ENCODE measurements at regions not wholly inside any gene's neighbourhood (a gene's known extent, or its start where the extent isn't known, plus 50 kb on each side); places are given as distances from the start of the nearest gene placed in this dataset.

DNA sequence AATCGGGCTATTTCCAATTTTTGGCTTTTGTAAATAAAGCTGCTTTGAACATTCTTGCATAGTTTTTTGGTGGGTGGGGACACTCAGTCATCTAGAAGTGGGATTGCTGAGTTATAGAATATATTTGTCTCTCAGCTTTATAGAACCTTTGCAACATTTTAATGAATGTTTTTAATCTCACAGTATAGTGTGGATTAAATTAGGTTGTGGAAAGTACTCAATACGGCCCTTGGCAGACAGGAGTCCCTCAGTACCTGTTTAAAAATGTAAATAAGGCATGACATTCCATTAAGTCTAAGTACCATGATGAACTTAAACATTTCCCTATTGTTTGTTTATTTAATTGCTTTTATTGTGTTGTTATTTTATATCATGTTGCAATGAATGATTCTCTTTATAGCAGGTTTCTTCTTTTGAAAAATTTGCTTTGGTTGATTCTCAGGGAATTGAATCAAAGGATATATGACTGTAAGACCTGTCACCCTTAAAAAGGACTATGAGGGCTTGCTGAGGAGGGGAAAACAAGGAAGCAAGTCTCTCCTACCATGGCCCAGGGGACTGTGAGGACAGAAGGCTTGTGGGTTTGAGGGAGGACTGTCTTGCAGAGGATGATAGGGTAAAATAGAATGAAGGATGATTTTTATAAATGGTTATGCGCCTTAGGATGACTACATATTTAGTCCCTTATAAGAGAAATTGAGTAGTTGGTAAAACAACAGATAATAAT, 165.1 kb downstream of the RPIA start:
- no peak for DNase-seq (ENCODE audit: low spot score)
- POLR2A ChIA-PET (ENCODE audit: low non-redundant PET), result no interaction called here
- CTCF ChIA-PET, result no interaction called here
- TF ChIP-seq, protein P1, sequence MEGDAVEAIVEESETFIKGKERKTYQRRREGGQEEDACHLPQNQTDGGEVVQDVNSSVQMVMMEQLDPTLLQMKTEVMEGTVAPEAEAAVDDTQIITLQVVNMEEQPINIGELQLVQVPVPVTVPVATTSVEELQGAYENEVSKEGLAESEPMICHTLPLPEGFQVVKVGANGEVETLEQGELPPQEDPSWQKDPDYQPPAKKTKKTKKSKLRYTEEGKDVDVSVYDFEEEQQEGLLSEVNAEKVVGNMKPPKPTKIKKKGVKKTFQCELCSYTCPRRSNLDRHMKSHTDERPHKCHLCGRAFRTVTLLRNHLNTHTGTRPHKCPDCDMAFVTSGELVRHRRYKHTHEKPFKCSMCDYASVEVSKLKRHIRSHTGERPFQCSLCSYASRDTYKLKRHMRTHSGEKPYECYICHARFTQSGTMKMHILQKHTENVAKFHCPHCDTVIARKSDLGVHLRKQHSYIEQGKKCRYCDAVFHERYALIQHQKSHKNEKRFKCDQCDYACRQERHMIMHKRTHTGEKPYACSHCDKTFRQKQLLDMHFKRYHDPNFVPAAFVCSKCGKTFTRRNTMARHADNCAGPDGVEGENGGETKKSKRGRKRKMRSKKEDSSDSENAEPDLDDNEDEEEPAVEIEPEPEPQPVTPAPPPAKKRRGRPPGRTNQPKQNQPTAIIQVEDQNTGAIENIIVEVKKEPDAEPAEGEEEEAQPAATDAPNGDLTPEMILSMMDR (conservative IDR thresholded peaks at IDR 0.05; ENCODE audit: low read depth), result no peak
- no peak overlapping the region for H3K27ac ChIP-seq

DNA sequence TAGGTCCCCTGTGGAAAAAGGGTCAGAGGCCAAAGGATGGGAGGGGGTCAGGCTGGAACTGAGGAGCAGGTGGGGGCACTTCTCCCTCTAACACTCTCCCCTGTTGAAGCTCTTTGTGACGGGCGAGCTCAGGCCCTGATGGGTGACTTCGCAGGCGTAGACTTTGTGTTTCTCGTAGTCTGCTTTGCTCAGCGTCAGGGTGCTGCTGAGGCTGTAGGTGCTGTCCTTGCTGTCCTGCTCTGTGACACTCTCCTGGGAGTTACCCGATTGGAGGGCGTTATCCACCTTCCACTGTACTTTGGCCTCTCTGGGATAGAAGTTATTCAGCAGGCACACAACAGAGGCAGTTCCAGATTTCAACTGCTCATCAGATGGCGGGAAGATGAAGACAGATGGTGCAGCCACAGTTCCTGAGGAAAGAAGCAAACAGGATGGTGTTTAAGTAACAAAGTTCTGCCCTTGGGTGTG, 165.8 kb downstream of the RPIA start:
- no peak overlapping the region for H3K27ac ChIP-seq
- DNase-seq (ENCODE audit: low spot score), result no peak
- TF ChIP-seq, protein P1 (conservative IDR thresholded peaks at IDR 0.05; ENCODE audit: low read depth), result no peak
- ChIA-PET CTCF (no interaction called here), POLR2A (ENCODE audit: low non-redundant PET) (no interaction called here)

DNA sequence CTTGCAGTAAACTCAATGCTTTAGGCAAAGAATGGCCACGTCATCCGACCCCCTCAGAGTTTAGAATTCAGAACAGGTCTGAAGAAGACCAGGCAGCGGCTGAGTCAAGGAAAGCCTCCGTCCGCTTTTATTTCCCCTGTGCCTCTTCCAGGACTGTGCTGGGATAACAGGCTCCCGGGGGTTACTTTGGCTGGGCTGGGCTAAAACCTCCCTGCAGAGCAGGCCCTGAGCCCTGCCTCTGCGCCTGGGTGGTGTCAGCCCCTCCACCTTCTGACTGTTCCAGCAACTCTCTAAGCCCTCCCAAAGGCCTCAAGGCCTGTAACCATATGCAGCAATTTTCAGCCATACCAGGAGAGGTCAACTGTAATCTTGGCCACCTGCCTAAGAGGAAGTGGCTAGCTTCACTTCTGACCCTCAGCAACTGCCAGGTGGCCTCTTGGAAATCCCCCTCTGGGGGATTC, 166.5 kb downstream of the RPIA start:
- POLR2A ChIA-PET (ENCODE audit: low non-redundant PET), result no interaction called here
- TF ChIP-seq, protein P1 (conservative IDR thresholded peaks at IDR 0.05; ENCODE audit: low read depth), result no peak
- no peak for DNase-seq (ENCODE audit: low spot score)
- H3K27ac ChIP-seq, result no peak overlapping the region
- CTCF ChIA-PET, result interaction anchor here (0.5 kb wide), 1 partner anchor 13 kb away, joined by 3 read pairs; no protein-coding TSS in a partner anchor

DNA sequence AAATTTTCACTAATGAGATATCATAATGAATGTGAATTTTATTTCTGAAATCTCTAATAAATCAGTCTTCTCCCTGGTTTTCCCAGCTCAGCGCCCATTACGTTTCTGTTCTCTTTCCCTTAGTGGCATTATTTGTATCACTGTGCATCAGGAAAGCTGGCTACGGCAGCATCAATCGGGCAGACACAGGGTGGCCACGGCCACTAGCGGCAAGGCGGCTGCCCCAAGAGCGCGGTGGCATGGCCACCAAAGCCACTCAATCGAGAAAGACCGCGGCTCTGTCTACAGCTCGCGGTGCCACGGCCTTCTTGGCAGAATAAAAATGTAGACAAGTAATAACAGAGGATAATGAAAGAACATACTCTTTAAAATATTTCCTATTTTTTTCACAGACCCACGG, 168.0 kb downstream of the RPIA start:
- ChIA-PET CTCF (interaction anchor here (0.6 to 1.1 kb wide), 3 partner anchors 12 to 191 kb away, joined by 4 to 6 read pairs (median 4); no protein-coding TSS in a partner anchor), POLR2A (ENCODE audit: low non-redundant PET) (no interaction called here)
- H3K27ac ChIP-seq, result no peak overlapping the region
- DNase-seq (ENCODE audit: low spot score), result no peak
- TF ChIP-seq, protein P1 (conservative IDR thresholded peaks at IDR 0.05; ENCODE audit: low read depth), result no peak

DNA sequence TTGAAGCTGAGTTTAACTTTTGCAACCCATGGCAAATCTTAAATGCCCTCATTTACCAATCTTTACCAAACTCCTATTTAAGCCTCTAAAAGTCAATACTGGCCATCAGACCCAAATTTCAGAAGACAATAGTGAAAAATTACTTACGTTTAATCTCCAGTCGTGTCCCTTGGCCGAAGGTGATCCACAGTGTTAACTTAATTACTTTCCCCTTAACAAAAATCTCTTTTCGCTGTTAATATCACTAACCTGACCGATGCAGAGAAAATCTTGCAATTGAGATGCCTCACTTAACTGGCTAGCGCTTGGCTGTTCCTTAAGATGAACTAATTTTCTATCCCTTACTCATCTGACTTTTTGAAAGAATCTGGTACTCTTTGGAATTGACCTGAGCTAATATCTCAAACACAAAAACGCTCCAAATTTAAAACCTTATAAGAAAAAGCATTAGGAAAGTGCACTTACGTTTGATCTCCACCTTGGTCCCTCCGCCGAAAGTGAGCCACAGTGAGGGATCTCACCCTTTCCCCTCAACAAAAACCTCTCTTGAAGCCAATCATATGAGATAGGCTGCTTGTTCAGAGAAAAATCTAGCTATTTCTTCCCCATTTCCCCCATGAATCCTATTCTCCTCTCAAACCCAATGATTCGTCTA, 169.1 kb downstream of the RPIA start:
- DNase-seq (ENCODE audit: low spot score), result no peak
- TF ChIP-seq, protein P1 (conservative IDR thresholded peaks at IDR 0.05; ENCODE audit: low read depth), result no peak
- CTCF ChIA-PET, result no interaction called here
- POLR2A ChIA-PET (ENCODE audit: low non-redundant PET), result no interaction called here
- H3K27ac ChIP-seq, result no peak overlapping the region

DNA sequence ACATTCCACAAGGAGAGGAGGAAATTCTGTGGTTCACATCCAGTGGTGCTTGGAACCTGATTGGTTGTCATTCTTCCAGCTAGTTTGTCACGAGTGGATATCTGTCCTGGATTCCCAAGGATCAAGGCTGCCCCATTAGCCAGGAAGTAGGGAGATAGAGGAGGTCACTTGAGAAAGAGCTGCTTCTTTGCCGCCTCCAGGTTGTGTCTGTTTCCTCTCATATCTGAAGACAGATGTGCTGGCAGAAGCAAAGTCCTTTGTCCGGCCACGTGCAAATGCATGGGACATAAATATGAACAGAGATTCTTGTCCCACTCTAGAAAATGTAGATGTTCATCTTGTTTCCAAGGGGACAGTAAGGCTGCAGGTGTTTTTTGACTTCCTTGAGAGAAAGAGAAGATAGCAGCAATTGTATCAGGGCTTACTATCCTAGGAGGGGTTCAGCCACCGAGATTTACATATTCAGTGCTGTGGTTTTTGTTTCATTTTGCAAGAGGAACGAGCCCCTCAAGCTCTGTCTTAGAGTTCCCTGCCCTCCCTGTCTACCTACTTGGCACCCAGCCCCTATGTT, 174.4 kb downstream of the RPIA start:
- ChIA-PET POLR2A (ENCODE audit: low non-redundant PET) (no interaction called here), CTCF (interaction anchor here (0.6 kb wide), 1 partner anchor 1073 kb away, joined by 4 read pairs; no protein-coding TSS in a partner anchor)
- no peak overlapping the region for H3K27ac ChIP-seq

More for the DNA sequence above, 174.4 kb downstream of the RPIA start:
- TF ChIP-seq, protein P1 (conservative IDR thresholded peaks at IDR 0.05; ENCODE audit: low read depth), result no peak
- no peak for DNase-seq (ENCODE audit: low spot score)

All from RWPE1 (cell line).